Femur (tissue), 1 donor: ENCODE measurements at regions not wholly inside any gene's neighbourhood (a gene's known extent, or its start where the extent isn't known, plus 50 kb on each side); places are given as distances from the start of the nearest gene placed in this dataset.
"Not testable (repeated sequence)": the region's sequence is repeated elsewhere in the genome, so short reads cannot be mapped to it uniquely, and the experiment has no call there.

Experiments
- DNase-seq: peaks from one replicate; pipeline ENCODE4 v3.0.0-alpha.2; 2017

GRCh38 chr3:26284503-26284902 lies 338.1 kb upstream of the LRRC3B start:
- DNase-seq, result not testable (repeated sequence)

- DNase-seq, result no peak
Measured at GRCh38 chr3:26291840-26292239, 330.7 kb upstream of the LRRC3B start.

DNA sequence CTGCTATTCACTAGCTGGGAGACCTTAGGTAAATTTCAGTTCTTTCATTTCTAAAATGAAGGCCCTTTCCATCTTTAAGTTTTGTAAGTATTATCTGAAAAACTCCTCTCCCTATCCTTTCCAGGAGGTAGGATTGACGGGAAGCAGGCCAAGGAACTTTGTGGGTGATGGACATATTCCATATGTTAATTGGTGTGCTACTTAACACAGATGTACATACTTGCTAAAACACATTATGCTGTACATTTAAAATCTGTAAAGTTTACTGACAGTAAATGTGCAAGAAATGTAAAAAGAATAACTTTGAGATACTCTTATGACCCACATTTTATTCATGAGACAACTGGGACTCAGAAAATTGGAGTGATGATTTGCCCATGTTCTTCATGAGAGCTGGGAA lies 329.8 kb upstream of the LRRC3B start:
- no peak for DNase-seq

- DNase-seq, result no peak
Measured at GRCh38 chr3:26293329-26293844, 329.2 kb upstream of the LRRC3B start.

DNA sequence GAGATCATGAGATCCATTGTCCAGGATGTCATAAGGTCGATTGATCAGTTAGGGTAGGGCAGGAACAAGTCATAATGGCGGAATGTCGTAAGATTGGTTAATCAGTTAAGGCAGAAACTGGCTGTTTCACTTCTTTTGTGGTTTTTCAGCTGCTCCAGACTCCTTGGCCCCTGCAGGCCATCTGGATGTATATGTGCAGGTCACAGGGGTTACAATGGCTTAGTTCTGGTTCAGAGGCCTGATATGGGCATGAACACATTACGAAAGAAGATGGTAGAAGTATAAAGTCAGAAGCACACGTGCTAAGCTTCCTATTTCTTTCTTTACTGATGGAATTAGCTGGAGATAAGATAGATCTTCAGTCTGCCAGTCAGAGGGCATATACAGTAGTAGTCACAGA lies 315.4 kb upstream of the LRRC3B start:
- no peak for DNase-seq

- DNase-seq, result peak; percentile 63
Measured at GRCh38 chr3:26307787-26308186, 314.8 kb upstream of the LRRC3B start.

GRCh38 chr3:26308454-26308853 lies 314.1 kb upstream of the LRRC3B start:
- DNase-seq, result no peak

DNA sequence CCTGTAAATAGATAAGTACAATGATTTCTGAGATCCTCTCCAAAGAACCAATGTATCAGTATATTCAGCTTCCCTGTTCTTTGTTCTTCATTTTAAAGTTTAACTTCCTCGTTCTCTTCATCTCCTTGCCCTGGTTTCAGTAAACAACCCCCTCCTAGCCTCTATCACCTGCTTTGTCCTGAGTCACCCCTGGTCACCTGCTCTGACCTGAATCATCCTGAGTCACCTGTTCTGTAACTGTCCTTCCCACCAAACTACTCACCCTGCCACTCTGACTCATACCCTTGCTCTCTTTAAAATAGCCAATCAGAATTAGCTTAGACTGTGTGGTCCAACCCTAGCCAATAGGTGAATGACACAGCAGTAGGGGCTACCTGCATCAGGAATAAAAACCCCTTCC lies 313.0 kb upstream of the LRRC3B start:
- DNase-seq, result not testable (repeated sequence)

- DNase-seq, result no peak
Measured at GRCh38 chr3:26312816-26313215, 309.8 kb upstream of the LRRC3B start.

- no peak for DNase-seq
Measured at GRCh38 chr3:26316472-26316871, 306.1 kb upstream of the LRRC3B start.

DNA sequence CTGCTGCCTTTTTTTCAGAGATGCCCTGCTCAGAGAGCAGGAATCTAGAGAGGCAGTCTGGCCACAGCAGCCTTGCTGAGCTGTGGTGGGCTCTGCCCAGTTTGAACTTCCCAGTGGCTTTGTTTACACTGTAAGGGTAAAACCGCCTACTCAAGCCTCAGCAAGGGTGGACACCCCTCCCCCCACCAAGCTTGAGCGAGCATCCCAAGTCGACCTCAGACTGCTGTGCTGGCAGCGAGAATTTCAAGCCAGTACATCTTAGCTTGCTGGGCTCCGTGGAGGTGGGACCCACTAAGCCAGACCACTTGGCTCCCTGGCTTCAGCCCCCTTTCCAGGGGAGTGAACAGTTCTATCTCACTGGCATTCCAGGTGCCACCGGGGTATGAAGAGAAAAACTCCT lies 298.8 kb upstream of the LRRC3B start:
- DNase-seq, result not testable (repeated sequence)

- no peak for DNase-seq
Measured at GRCh38 chr3:26340001-26340400, 282.6 kb upstream of the LRRC3B start.

- no peak for DNase-seq
Measured at GRCh38 chr3:26343647-26344046, 278.9 kb upstream of the LRRC3B start.

DNA sequence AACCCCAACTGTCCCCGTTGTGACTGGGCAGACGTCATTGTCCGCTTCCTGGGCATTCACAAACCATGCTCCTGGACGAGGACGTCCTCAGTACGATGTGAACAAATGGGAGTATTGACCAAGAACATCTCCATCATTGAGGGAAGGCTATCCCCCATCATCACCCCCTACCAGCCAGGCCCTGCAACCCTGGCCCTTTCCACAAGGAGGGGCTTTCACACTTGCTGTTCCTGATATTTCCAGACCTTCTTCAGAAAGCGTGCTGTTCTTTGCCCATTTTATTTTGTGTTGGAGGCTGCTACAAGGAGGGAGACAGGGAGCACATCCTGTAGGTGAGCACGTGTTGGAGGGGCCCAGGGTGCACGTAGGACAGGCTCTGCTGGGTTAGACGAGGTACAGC lies 277.0 kb upstream of the LRRC3B start:
- DNase-seq, result no peak

- DNase-seq, result no peak
Measured at GRCh38 chr3:26346497-26346896, 276.1 kb upstream of the LRRC3B start.

DNA sequence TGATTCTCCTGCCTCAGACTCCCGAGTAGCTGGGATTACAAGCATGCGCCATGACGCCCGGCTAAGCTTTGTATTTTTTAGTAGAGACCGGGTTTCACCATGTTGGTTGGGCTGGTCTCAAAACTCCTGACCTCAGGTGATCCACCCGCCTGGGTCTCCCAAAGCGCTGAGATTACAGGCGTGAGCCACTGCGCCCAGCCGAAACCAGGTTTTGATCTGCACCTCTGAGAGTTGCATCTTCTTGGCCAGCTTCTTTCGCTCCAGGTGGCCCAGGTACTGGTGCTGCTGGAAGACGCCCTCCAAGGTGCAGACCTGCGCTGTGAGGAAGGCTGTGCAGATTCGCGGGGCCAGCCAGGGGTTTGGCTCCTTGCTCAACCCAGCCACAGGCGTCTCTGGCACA lies 275.4 kb upstream of the LRRC3B start:
- DNase-seq, result no peak

DNA sequence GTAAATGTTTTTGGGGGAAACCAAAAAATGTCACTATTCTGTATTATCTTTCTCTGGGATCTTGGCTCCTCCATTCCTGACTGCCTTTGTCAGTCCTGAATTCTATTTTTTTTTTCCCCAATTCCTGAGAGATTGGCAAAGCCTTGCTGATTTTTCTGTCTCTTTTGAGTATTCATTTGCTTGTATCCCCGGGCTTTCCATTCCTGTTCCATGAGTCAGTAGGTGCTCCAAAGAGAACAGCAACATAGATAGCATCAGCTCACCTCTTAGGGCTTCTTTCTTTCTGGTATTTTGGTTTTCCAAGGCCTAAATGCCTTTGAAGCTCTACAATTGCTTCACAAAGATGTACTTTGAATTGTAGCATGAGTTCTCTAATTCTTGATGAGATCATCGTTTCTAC lies 271.7 kb upstream of the LRRC3B start:
- no peak for DNase-seq

GRCh38 chr3:26353097-26353496 lies 269.5 kb upstream of the LRRC3B start:
- DNase-seq, result no peak

- DNase-seq, result no peak
Measured at GRCh38 chr3:26358405-26358804, 264.2 kb upstream of the LRRC3B start.

- DNase-seq, result no peak
Measured at GRCh38 chr3:26365706-26366105, 256.9 kb upstream of the LRRC3B start.

GRCh38 chr3:26368312-26368711 lies 254.3 kb upstream of the LRRC3B start:
- no peak for DNase-seq

- no peak for DNase-seq
Measured at GRCh38 chr3:26369133-26369532, 253.4 kb upstream of the LRRC3B start.

DNA sequence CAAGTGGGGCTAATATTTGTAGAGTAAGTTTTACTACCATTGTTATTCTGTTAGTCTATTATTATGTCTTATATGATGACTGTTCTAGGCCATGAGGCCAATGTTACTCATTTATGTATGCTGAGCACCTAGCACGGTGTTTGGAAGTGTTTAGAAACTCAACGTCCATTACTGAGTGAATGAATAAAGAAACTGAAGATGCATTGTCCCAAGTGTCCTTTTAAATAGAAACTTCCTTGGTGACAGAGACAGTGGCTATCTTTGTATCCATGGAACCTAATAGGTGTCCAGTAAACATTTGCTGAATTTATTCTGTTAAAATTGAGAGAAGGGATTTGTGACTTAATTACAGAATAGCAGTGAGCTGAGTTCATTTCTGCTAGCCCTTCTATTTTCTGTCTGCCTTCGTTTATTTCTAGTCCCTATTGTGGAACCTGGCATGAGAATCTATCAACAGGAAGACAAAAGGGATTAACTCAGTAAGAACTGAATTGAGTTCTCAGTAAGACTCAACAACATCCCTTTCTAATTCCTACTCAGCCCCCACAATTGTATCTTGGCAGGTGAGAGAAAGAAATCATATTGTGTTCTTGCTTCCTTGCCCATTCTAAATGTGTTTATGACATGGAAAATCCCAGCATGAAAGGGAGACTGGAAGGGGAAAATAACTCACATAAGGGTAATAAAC lies 246.6 kb upstream of the LRRC3B start:
- no peak for DNase-seq

- no peak for DNase-seq
Measured at GRCh38 chr3:26381411-26381810, 241.2 kb upstream of the LRRC3B start.

GRCh38 chr3:26406636-26407035 lies 215.9 kb upstream of the LRRC3B start:
- DNase-seq, result no peak
